ENCODE measurements at regions not wholly inside any gene's neighbourhood (a gene's known extent, or its start where the extent isn't known, plus 50 kb on each side); places are given as distances from the start of the nearest gene placed in this dataset.

DNA sequence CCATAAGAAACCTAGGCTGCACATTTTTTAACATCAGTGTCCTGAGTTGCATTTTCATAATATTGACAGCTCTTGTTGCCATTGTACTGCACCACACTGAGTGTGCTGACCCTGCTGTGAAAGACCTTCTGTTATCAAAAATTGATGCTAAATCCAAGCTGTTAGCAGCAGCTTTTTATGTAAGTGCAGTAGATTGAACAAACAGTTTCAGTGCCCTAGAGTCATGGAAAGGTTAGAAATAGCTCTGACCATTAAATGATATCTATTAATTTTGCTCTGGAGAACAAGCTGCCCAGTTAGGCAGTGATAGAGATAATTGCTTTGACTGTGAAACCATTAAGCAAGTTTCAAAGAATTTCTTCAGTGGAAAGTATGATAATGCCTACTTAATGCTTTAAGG, 1289.2 kb upstream of the PCDH20 start:
- DNase-seq (ENCODE audit: low spot score) (no peak), ATAC-seq (ENCODE audit: low FRiP score) (no peak)
- TF ChIP-seq, protein P1, sequence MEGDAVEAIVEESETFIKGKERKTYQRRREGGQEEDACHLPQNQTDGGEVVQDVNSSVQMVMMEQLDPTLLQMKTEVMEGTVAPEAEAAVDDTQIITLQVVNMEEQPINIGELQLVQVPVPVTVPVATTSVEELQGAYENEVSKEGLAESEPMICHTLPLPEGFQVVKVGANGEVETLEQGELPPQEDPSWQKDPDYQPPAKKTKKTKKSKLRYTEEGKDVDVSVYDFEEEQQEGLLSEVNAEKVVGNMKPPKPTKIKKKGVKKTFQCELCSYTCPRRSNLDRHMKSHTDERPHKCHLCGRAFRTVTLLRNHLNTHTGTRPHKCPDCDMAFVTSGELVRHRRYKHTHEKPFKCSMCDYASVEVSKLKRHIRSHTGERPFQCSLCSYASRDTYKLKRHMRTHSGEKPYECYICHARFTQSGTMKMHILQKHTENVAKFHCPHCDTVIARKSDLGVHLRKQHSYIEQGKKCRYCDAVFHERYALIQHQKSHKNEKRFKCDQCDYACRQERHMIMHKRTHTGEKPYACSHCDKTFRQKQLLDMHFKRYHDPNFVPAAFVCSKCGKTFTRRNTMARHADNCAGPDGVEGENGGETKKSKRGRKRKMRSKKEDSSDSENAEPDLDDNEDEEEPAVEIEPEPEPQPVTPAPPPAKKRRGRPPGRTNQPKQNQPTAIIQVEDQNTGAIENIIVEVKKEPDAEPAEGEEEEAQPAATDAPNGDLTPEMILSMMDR (IDR thresholded peaks at IDR 0.05), result no peak

DNA sequence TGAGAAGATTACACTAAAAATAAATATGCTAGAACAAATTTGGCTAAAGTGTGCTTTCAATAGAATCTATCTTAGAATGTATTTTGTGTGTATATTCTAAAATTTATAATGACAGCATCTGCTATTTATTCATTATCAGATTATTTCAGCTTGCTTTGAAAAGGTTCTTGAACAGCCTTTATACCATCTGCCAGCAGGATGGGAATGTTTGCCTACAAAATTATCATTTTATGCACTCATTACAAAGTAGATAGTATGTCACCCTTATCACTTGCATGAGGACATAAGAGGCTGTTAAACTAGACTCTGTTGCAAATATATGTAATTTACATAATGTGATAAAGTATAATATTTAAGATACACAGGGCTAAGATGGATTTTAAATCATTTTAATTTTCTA, 1286.9 kb upstream of the PCDH20 start:
- TF ChIP-seq, protein P1 (IDR thresholded peaks at IDR 0.05), result no peak
- DNase-seq (ENCODE audit: low spot score) (no peak), ATAC-seq (ENCODE audit: low FRiP score) (no peak)

DNA sequence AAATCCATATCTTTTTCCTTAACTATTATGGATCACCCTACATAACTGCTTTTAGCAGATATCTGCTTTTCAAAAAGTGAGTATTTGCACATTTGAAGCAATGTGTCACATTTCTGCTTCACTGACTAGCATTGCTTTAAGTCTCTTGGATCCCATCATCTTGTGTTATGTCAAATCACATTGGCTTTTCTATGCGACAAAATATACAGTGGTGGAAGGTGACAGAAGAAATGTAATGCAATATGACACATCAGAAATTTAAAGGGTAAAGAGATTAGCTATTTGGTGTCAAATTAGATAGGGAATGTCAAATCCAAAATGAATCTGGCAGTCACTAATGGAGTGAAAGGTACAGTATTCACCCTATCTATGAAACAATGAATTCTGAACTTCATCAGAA, 1282.1 kb upstream of the PCDH20 start:
- DNase-seq (ENCODE audit: low spot score) (no peak), ATAC-seq (ENCODE audit: low FRiP score) (no peak)
- TF ChIP-seq, protein P1 (IDR thresholded peaks at IDR 0.05), result no peak

DNA sequence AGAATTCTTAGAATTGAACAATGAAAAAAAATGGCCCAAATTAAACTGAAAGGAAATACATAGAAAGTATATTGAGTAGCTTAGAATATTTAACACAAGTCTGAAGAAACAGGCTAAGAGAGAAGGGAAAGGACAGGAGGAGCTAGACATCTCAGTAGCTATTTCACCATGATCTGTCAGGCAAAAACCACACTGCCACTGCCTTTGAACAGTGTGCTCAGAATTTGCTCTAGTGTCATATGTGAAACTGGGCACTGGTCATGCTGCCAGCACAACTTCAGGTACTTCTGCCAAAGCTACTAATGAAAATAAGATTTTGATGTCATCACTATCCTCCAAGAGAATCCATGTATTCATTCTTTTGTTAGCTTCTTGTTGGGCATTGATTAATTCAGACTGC, 1280.8 kb upstream of the PCDH20 start:
- DNase-seq (ENCODE audit: low spot score), result no peak
- ATAC-seq (ENCODE audit: low FRiP score), result no peak
- TF ChIP-seq, protein P1 (IDR thresholded peaks at IDR 0.05), result no peak

DNA sequence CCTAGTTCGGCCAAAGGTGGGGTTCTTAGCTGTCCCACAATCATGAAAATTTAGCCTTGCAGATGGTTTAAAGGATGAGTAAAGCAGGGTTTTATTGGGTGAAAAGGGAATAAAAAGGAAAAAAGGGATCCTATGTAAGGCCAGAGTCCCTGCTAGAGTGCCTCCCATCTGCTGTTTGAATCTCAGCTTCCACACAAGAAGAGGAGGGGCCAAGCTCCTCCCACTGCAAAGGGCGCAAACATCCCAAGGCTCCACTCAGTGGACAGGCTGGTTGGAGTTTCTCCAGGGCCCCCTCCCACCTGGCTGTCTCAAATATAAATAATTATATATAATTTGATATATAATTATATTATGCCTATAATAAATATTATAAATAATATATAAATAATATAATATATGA, 1272.1 kb upstream of the PCDH20 start:
- ATAC-seq (ENCODE audit: low FRiP score), result no peak
- TF ChIP-seq, protein P1 (IDR thresholded peaks at IDR 0.05), result no peak
- no peak for DNase-seq (ENCODE audit: low spot score)

DNA sequence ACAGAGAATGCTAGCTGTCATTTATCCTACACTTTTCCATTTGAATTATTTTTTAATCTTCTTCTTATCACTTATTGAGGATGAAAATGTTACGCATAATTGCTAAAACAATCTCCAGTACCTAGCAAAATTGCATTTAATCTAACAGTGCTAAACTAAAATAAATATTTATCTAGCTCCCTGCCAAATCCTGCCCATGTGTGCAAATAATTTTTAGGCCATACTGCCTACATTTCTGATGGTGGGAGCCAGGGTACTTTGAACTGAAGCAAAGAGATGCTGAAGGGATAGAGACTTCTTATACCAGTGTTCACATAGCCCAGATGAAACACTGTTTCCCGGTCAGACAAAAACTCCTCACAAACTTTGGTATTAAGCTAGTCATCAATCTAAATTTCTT, 1268.7 kb upstream of the PCDH20 start:
- no peak for DNase-seq (ENCODE audit: low spot score)
- no peak for ATAC-seq (ENCODE audit: low FRiP score)
- TF ChIP-seq, protein P1 (IDR thresholded peaks at IDR 0.05), result no peak

DNA sequence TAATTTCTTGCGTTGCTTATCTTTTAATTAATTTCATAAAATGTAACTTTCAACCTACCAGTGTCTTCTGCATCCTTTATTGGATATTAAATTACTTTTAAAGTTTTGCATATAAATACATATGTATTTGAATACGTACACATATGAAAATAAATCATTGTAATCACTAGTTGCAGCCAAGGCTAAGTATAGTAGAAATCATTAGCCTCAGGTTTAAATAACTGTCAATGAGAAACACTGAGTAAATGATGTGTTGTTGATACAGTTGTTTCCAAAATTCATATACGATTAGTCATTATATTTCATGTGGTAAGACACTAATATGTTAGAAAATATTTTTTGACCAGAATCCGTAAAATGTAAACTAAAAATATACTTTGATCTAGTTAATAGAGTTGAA, 1267.1 kb upstream of the PCDH20 start:
- no peak for ATAC-seq (ENCODE audit: low FRiP score)
- TF ChIP-seq, protein P1 (IDR thresholded peaks at IDR 0.05), result no peak
- no peak for DNase-seq (ENCODE audit: low spot score)

All from omental fat pad (tissue), 3 donors.